Memory B cell (primary cell): ENCODE measurements at regions not wholly inside any gene's neighbourhood (a gene's known extent, or its start where the extent isn't known, plus 50 kb on each side); places are given as distances from the start of the nearest gene placed in this dataset.

Experiments
- ATAC-seq: fragments of 150-1000 bp; cut with Tn5 transposase; 2 replicates; pipeline ENCODE4 v1.10.0; 2021; ENCODE audit warnings: low read depth, mild to moderate bottlenecking, moderate library complexity
- DNase-seq, 2 donors: peaks; one replicate each; pipeline ENCODE4 v3.0.0; 2022; ENCODE audit warnings: low spot score in 2 of 2
- H3K27ac Mint-ChIP-seq: one replicate; pipeline ENCODE4 v1.8.0; 2022; ENCODE audit warnings: mild to moderate bottlenecking, moderate library complexity, mixed read lengths
- H3K27me3 Mint-ChIP-seq: one replicate; pipeline ENCODE4 v1.8.0; 2022; ENCODE audit warnings: mixed read lengths
- H3K36me3 Mint-ChIP-seq: one replicate; pipeline ENCODE4 v1.8.0; 2022; ENCODE audit warnings: mild to moderate bottlenecking, mixed read lengths
- H3K4me1 Mint-ChIP-seq: one replicate; pipeline ENCODE4 v1.8.0; 2022; ENCODE audit warnings: mixed read lengths
- H3K4me3 Mint-ChIP-seq: one replicate; pipeline ENCODE4 v1.8.0; 2022; ENCODE audit warnings: mild to moderate bottlenecking, moderate library complexity, mixed read lengths
- H3K9me3 Mint-ChIP-seq: one replicate; pipeline ENCODE4 v1.8.0; 2022; ENCODE audit warnings: mixed read lengths

- no peak for ATAC-seq
- no peak for DNase-seq
- Mint-ChIP-seq H3K4me3 (no peak overlapping the region), H3K27ac (no peak overlapping the region), H3K27me3 (no peaks in the 10 kb centered on the region), H3K9me3 (peaks cover 4% of the 10 kb centered on the region), H3K36me3 (no peaks in the 10 kb centered on the region), H3K4me1 (no peaks in the 10 kb centered on the region)
Observed at GRCh38 chr4:31324814-31325213, 604.6 kb downstream of the PCDH7 start.

- H3K4me1 Mint-ChIP-seq: no peaks in the 10 kb centered on the region
- peaks cover 4% of the 10 kb centered on the region for H3K9me3 Mint-ChIP-seq
- DNase-seq (no peak), ATAC-seq (no peak)
- no peaks in the 10 kb centered on the region for H3K36me3 Mint-ChIP-seq
- H3K4me3 Mint-ChIP-seq: no peak overlapping the region
- H3K27ac Mint-ChIP-seq: no peak overlapping the region
- no peaks in the 10 kb centered on the region for H3K27me3 Mint-ChIP-seq
Observed at GRCh38 chr4:31325300-31325699, 605.1 kb downstream of the PCDH7 start.

GRCh38 chr4:31327031-31327430 lies 606.9 kb downstream of the PCDH7 start:
- no peak for ATAC-seq
- H3K27ac Mint-ChIP-seq: no peak overlapping the region
- peaks cover 1% of the 10 kb centered on the region for H3K9me3 Mint-ChIP-seq
- no peak overlapping the region for H3K4me3 Mint-ChIP-seq
- H3K4me1 Mint-ChIP-seq: no peaks in the 10 kb centered on the region
- no peak for DNase-seq
- H3K27me3 Mint-ChIP-seq: no peaks in the 10 kb centered on the region
- no peaks in the 10 kb centered on the region for H3K36me3 Mint-ChIP-seq

- Mint-ChIP-seq H3K36me3 (no peaks in the 10 kb centered on the region), H3K9me3 (peaks cover 1% of the 10 kb centered on the region), H3K27ac (no peak overlapping the region), H3K4me1 (no peaks in the 10 kb centered on the region), H3K27me3 (no peaks in the 10 kb centered on the region), H3K4me3 (no peak overlapping the region)
- DNase-seq: no peak
- no peak for ATAC-seq
Observed at GRCh38 chr4:31328932-31329331, 608.8 kb downstream of the PCDH7 start.

- no peaks in the 10 kb centered on the region for H3K36me3 Mint-ChIP-seq
- H3K27ac Mint-ChIP-seq: no peak overlapping the region
- H3K9me3 Mint-ChIP-seq: no peaks in the 10 kb centered on the region
- DNase-seq (no peak), ATAC-seq (no peak)
- H3K27me3 Mint-ChIP-seq: no peaks in the 10 kb centered on the region
- no peaks in the 10 kb centered on the region for H3K4me1 Mint-ChIP-seq
- no peak overlapping the region for H3K4me3 Mint-ChIP-seq
Observed at GRCh38 chr4:31334086-31334910, 614.1 kb downstream of the PCDH7 start.

- H3K27ac Mint-ChIP-seq: no peak overlapping the region
- no peaks in the 10 kb centered on the region for H3K27me3 Mint-ChIP-seq
- H3K4me3 Mint-ChIP-seq: no peak overlapping the region
- H3K9me3 Mint-ChIP-seq: peaks cover 7% of the 10 kb centered on the region
- ATAC-seq (no peak), DNase-seq (no peak)
- H3K4me1 Mint-ChIP-seq: no peaks in the 10 kb centered on the region
- H3K36me3 Mint-ChIP-seq: no peaks in the 10 kb centered on the region
Observed at GRCh38 chr4:31338000-31338399, 617.8 kb downstream of the PCDH7 start.

- Mint-ChIP-seq H3K27ac (no peak overlapping the region), H3K4me1 (no peaks in the 10 kb centered on the region), H3K4me3 (no peak overlapping the region), H3K36me3 (no peaks in the 10 kb centered on the region), H3K27me3 (no peaks in the 10 kb centered on the region), H3K9me3 (peaks cover 9% of the 10 kb centered on the region)
- ATAC-seq (no peak), DNase-seq (no peak)
Observed at GRCh38 chr4:31341601-31342359, 621.6 kb downstream of the PCDH7 start.

GRCh38 chr4:31343061-31343460 lies 622.9 kb downstream of the PCDH7 start:
- DNase-seq: no peak
- H3K9me3 Mint-ChIP-seq: peaks cover 9% of the 10 kb centered on the region
- H3K27me3 Mint-ChIP-seq: no peaks in the 10 kb centered on the region
- ATAC-seq: no peak
- no peak overlapping the region for H3K27ac Mint-ChIP-seq
- no peaks in the 10 kb centered on the region for H3K4me1 Mint-ChIP-seq
- H3K36me3 Mint-ChIP-seq: no peaks in the 10 kb centered on the region
- H3K4me3 Mint-ChIP-seq: no peak overlapping the region

- no peak overlapping the region for H3K4me3 Mint-ChIP-seq
- H3K36me3 Mint-ChIP-seq: no peaks in the 10 kb centered on the region
- no peaks in the 10 kb centered on the region for H3K4me1 Mint-ChIP-seq
- no peak overlapping the region for H3K27ac Mint-ChIP-seq
- no peak for DNase-seq
- H3K27me3 Mint-ChIP-seq: no peaks in the 10 kb centered on the region
- no peaks in the 10 kb centered on the region for H3K9me3 Mint-ChIP-seq
- ATAC-seq: no peak
Observed at GRCh38 chr4:31349907-31350306, 629.7 kb downstream of the PCDH7 start.

GRCh38 chr4:31351695-31352094 lies 631.5 kb downstream of the PCDH7 start:
- Mint-ChIP-seq H3K4me3 (no peak overlapping the region), H3K27ac (no peak overlapping the region), H3K9me3 (no peaks in the 10 kb centered on the region), H3K36me3 (no peaks in the 10 kb centered on the region), H3K4me1 (no peaks in the 10 kb centered on the region), H3K27me3 (no peaks in the 10 kb centered on the region)
- DNase-seq: no peak
- no peak for ATAC-seq

- no peak overlapping the region for H3K27ac Mint-ChIP-seq
- H3K4me1 Mint-ChIP-seq: no peaks in the 10 kb centered on the region
- DNase-seq (no peak), ATAC-seq (no peak)
- H3K36me3 Mint-ChIP-seq: no peaks in the 10 kb centered on the region
- no peak overlapping the region for H3K4me3 Mint-ChIP-seq
- no peaks in the 10 kb centered on the region for H3K9me3 Mint-ChIP-seq
- no peaks in the 10 kb centered on the region for H3K27me3 Mint-ChIP-seq
Observed at GRCh38 chr4:31356839-31357238, 636.7 kb downstream of the PCDH7 start.

GRCh38 chr4:31360786-31361185 lies 640.6 kb downstream of the PCDH7 start:
- Mint-ChIP-seq H3K36me3 (no peaks in the 10 kb centered on the region), H3K4me1 (no peaks in the 10 kb centered on the region), H3K9me3 (peaks cover 4% of the 10 kb centered on the region), H3K27me3 (no peaks in the 10 kb centered on the region), H3K27ac (no peak overlapping the region), H3K4me3 (no peak overlapping the region)
- ATAC-seq (no peak), DNase-seq (no peak)

- Mint-ChIP-seq H3K4me3 (no peak overlapping the region), H3K27me3 (no peaks in the 10 kb centered on the region), H3K9me3 (peaks cover 4% of the 10 kb centered on the region), H3K4me1 (no peaks in the 10 kb centered on the region), H3K27ac (no peak overlapping the region), H3K36me3 (no peaks in the 10 kb centered on the region)
- no peak for DNase-seq
- ATAC-seq: no peak
Observed at GRCh38 chr4:31362756-31363155, 642.6 kb downstream of the PCDH7 start.

GRCh38 chr4:31365006-31365690 lies 645.0 kb downstream of the PCDH7 start:
- H3K36me3 Mint-ChIP-seq: no peaks in the 10 kb centered on the region

More at GRCh38 chr4:31365006-31365690, 645.0 kb downstream of the PCDH7 start:
- no peak for DNase-seq
- no peaks in the 10 kb centered on the region for H3K4me1 Mint-ChIP-seq
- no peak overlapping the region for H3K4me3 Mint-ChIP-seq
- no peak for ATAC-seq
- peaks cover 4% of the 10 kb centered on the region for H3K9me3 Mint-ChIP-seq
- no peak overlapping the region for H3K27ac Mint-ChIP-seq
- H3K27me3 Mint-ChIP-seq: no peaks in the 10 kb centered on the region
